ENCODE measurements at regions not wholly inside any gene's neighbourhood (a gene's known extent, or its start where the extent isn't known, plus 50 kb on each side); places are given as distances from the start of the nearest gene placed in this dataset.

GRCh38 chrX:14094191-14094590, 64.5 kb upstream of the GEMIN8 start:
- Histone ChIP-seq H3K9me3 (replicated peaks; ENCODE audit: control insufficient read depth, insufficient read depth, low read length) (no peaks in the 10 kb centered on the region), H2AFZ (ENCODE audit: control insufficient read depth, low read depth, low read length) (no peak overlapping the region), H4K20me1 (ENCODE audit: control insufficient read depth, insufficient read depth) (no peaks in the 10 kb centered on the region), H3K4me2 (ENCODE audit: control insufficient read depth, insufficient read depth) (no peak overlapping the region), H3K4me3 (no peak overlapping the region), H3K27me3 (replicated peaks in 1 of 2; ENCODE audit: control insufficient read depth in 2 of 2, insufficient read depth in 2 of 2, low read length in 1 of 2) (no peaks in the 10 kb centered on the region; a peak in 1 of 4 replicates), H3K36me3 (ENCODE audit: control insufficient read depth in 2 of 2, insufficient read depth in 2 of 2, low read length in 1 of 2) (no peaks in the 10 kb centered on the region), H3K9ac (ENCODE audit: control insufficient read depth, insufficient read depth, low read length) (no peak overlapping the region), H3K79me2 (ENCODE audit: control insufficient read depth, insufficient read depth, low read length) (no peaks in the 10 kb centered on the region), H3K4me1 (ENCODE audit: control insufficient read depth, insufficient read depth, low read length) (no peaks in the 10 kb centered on the region), H3K27ac (ENCODE audit: control insufficient read depth, insufficient read depth) (no peak overlapping the region)
- DNase-seq (ENCODE audit: low read depth, low spot score): no peak
- POLR2A ChIA-PET: no interaction called here
- CTCF ChIA-PET: interaction anchor here (0.8 to 1.8 kb wide), 3 partner anchors 42 to 1149 kb away, joined by 3 to 6 read pairs (median 3); no protein-coding TSS in a partner anchor
- intact Hi-C loops (cut with micrococcal nuclease; ENCODE audit: unreplicated experiment): loop anchor here (10.0 kb wide), 1 partner anchor 601 kb away; no protein-coding TSS in a partner anchor
- 2% methylated on average over 2 of the region's 2 CpGs for WGBS (ENCODE audit: insufficient coverage, insufficient replicate concordance, low lambda C conversion rate, missing lambda C conversion rate)
- no peak for FAIRE-seq
- SMC1A ChIA-PET (ENCODE audit: uncharacterized antibody, unreplicated experiment): no interaction called here
- ATAC-seq: no peak
- RAD21 ChIA-PET (ENCODE audit: unreplicated experiment): interaction anchor here (1.8 kb wide), 1 partner anchor 1049 kb away, joined by 5 read pairs; no protein-coding TSS in a partner anchor
- BruUV-seq (replicated peaks): no TSS peak
- in situ Hi-C loops (cut with MboI): loop anchor here (10.0 kb wide), 2 partner anchors 431 to 1051 kb away; partner anchors contain the start of gene GLRA2
- no peak for TF ChIP-seq KDM1A (IDR thresholded peaks at IDR 0.05; ENCODE audit: borderline replicate concordance)
- TF ChIP-seq RBBP5 (conservative IDR thresholded peaks at IDR 0.05): no peak
- TF ChIP-seq SMAD5 (IDR thresholded peaks at IDR 0.05; ENCODE audit: low read depth): no peak

- POLR2A ChIA-PET: no interaction called here
- no peak overlapping the region for H3K4me3 ChIP-seq
- intact Hi-C loops (cut with micrococcal nuclease; ENCODE audit: unreplicated experiment): no loop called here
- H3K4me1 ChIP-seq (ENCODE audit: control insufficient read depth, insufficient read depth, low read length): no peaks in the 10 kb centered on the region
- no peak overlapping the region for H3K4me2 ChIP-seq (ENCODE audit: control insufficient read depth, insufficient read depth)
- DNase-seq (ENCODE audit: low read depth, low spot score) (no peak), ATAC-seq (no peak), FAIRE-seq (no peak)
- H3K9ac ChIP-seq (ENCODE audit: control insufficient read depth, insufficient read depth, low read length): no peak overlapping the region
- TF ChIP-seq RELB (IDR thresholded peaks at IDR 0.05; ENCODE audit: low read depth) (no peak), ZBTB33 (IDR thresholded peaks at IDR 0.05) (no peak), MEF2B (IDR thresholded peaks at IDR 0.05; ENCODE audit: partially characterized antibody, poor library complexity, severe bottlenecking) (no peak), IRF5 (IDR thresholded peaks at IDR 0.05; ENCODE audit: borderline replicate concordance) (no peak), E2F8 (IDR thresholded peaks at IDR 0.05; ENCODE audit: low read depth, partially characterized antibody) (no peak), SMARCA5 (IDR thresholded peaks at IDR 0.05) (no peak), SREBF2 (IDR thresholded peaks at IDR 0.05; ENCODE audit: low read length) (no peak), RFX5 (IDR thresholded peaks at IDR 0.05; ENCODE audit: low read depth, low read length) (no peak)
- 75% methylated on average over 1 of the region's 1 CpG for whole genome bisulfite sequencing (ENCODE audit: insufficient coverage, insufficient replicate concordance, low lambda C conversion rate, missing lambda C conversion rate)
- no peaks in the 10 kb centered on the region for H3K36me3 ChIP-seq (ENCODE audit: control insufficient read depth in 2 of 2, insufficient read depth in 2 of 2, low read length in 1 of 2)
- SMC1A ChIA-PET (ENCODE audit: uncharacterized antibody, unreplicated experiment): no interaction called here
- BruUV-seq (replicated peaks): no TSS peak
- CTCF ChIA-PET: no interaction called here
- H3K27me3 ChIP-seq (replicated peaks in 1 of 2; ENCODE audit: control insufficient read depth in 2 of 2, insufficient read depth in 2 of 2, low read length in 1 of 2): no peaks in the 10 kb centered on the region; a peak in 1 of 4 replicates
- no peaks in the 10 kb centered on the region for H4K20me1 ChIP-seq (ENCODE audit: control insufficient read depth, insufficient read depth)
- H2AFZ ChIP-seq (ENCODE audit: control insufficient read depth, low read depth, low read length): no peak overlapping the region
- H3K9me3 ChIP-seq (replicated peaks; ENCODE audit: control insufficient read depth, insufficient read depth, low read length): no peaks in the 10 kb centered on the region
- in situ Hi-C loops (cut with MboI): no loop called here
- RAD21 ChIA-PET (ENCODE audit: unreplicated experiment): no interaction called here
- no peak overlapping the region for H3K27ac ChIP-seq (ENCODE audit: control insufficient read depth, insufficient read depth)
- no peaks in the 10 kb centered on the region for H3K79me2 ChIP-seq (ENCODE audit: control insufficient read depth, insufficient read depth, low read length)
Measured at GRCh38 chrX:14084466-14084865, 54.8 kb upstream of the GEMIN8 start.

Data from GM12878 (cell line).